HepG2 (cell line): ENCODE measurements at regions not wholly inside any gene's neighbourhood (a gene's known extent, or its start where the extent isn't known, plus 50 kb on each side); places are given as distances from the start of the nearest gene placed in this dataset.

Source experiments
- ATAC-seq: fragments of 200-7000 bp; cut with Tn5 transposase; 3 replicates; pipeline ENCODE4 v1.9.1; 2020; ENCODE audit warnings: mild to moderate bottlenecking, moderate library complexity
- BruUV-seq: library from RNA; stranded (reverse); fragments of 400-500 nt; replicated peaks from 2 replicates; lab custom pipeline; 2021; lab: Mats Ljungman, UMichigan
- CTCF ChIA-PET: fragments of 300-600 bp; formaldehyde crosslinking; extraction: SDS; loops from one replicate; lab custom pipeline; 2021; ENCODE audit warnings: low total read pairs, inconsistent platforms, low intra/inter-chr PET ratio; lab: Yijun Ruan, JAX
- POLR2A ChIA-PET: fragments of 350-600 bp; sonication (Branson Sonifier 250); formaldehyde crosslinking; loops from one replicate; lab custom pipeline; 2020; ENCODE audit warnings: antibody characterized with exemption, inconsistent platforms; lab: Yijun Ruan, JAX
- DNase-seq: peaks from one replicate; pipeline ENCODE4 v3.0.0-alpha.2; 2015; ENCODE audit warnings: low spot score
- FAIRE-seq: peaks from 3 replicates; lab custom pipeline; 2011; peaks lifted over from hg19 to GRCh38; lab: Jason Lieb, UNC
- H2AFZ ChIP-seq: one replicate; pipeline ENCODE4 v1.6.1; 2011; ENCODE audit warnings: low read length, inconsistent platforms
- H3K27ac ChIP-seq: fragments of 300-600 bp; 3 replicates; pipeline ENCODE4 v1.8.0; 2011; ENCODE audit warnings: mixed run types, mild to moderate bottlenecking, mixed read lengths, low read length, inconsistent platforms; ENCODE audit not compliant: insufficient read depth; ENCODE audit errors: extremely low read length
- H3K27me3 ChIP-seq, 2 experiments: fragments of 200-600 bp in 1 of 2; 2 replicates in 1 of 2; 3 replicates in 1 of 2; pipeline versions ENCODE4 v1.6.0 to v1.8.0; 2011; ENCODE audit warnings: low read length in 2 of 2, mild to moderate bottlenecking in 2 of 2, moderate library complexity in 2 of 2, inconsistent platforms in 1 of 2; ENCODE audit not compliant: insufficient read depth in 2 of 2, control insufficient read depth in 1 of 2
- H3K36me3 ChIP-seq, 2 experiments: fragments of 200-600 bp in 1 of 2; replicated peaks in 1 of 2; 2 replicates in 1 of 2; 3 replicates in 1 of 2; pipeline versions ENCODE4 v1.5.1 to v1.8.0; 2011; ENCODE audit warnings: low read length in 2 of 2, inconsistent platforms in 1 of 2; ENCODE audit not compliant: insufficient read depth in 2 of 2, control insufficient read depth in 1 of 2
- H3K4me1 ChIP-seq: 2 replicates; pipeline ENCODE4 v1.5.1; 2012; ENCODE audit warnings: low read length, inconsistent platforms; ENCODE audit not compliant: insufficient read depth
- H3K4me2 ChIP-seq: 2 replicates; pipeline ENCODE4 v1.6.0; 2011; ENCODE audit warnings: low read depth, low read length, inconsistent platforms
- H3K4me3 ChIP-seq, 3 experiments: fragments of 200-600 bp in 1 of 3; sonication (generic), shearing (Covaris generic) in 1 of 3; replicated peaks in 1 of 3; 2 replicates each; pipeline ENCODE4 v1.5.1; 2011 to 2016; ENCODE audit warnings: low read length in 3 of 3, inconsistent platforms in 2 of 3, low read depth in 2 of 3, mild to moderate bottlenecking in 2 of 3, control low read depth in 1 of 3, mixed read lengths in 1 of 3; ENCODE audit not compliant: insufficient read depth in 1 of 3
- H3K79me2 ChIP-seq: one replicate; pipeline ENCODE4 v1.6.1; 2011; ENCODE audit warnings: low read length, inconsistent platforms; ENCODE audit not compliant: insufficient read depth
- H3K9ac ChIP-seq: 2 replicates; pipeline ENCODE4 v1.6.0; 2011; ENCODE audit warnings: mild to moderate bottlenecking, low read depth, low read length, inconsistent platforms; ENCODE audit not compliant: insufficient read depth
- H3K9me3 ChIP-seq: 2 replicates; pipeline ENCODE4 v1.5.1; 2012; ENCODE audit warnings: mild to moderate bottlenecking, low read length
- H4K20me1 ChIP-seq: 2 replicates; pipeline ENCODE4 v1.6.0; 2011; ENCODE audit warnings: inconsistent platforms, mild to moderate bottlenecking, low read length, moderate library complexity; ENCODE audit not compliant: insufficient read depth
- CAMTA2 ChIP-seq: sonication (generic); formaldehyde crosslinking; IDR thresholded peaks from 2 replicates; pipeline ENCODE4 v1.4.0; 2020; ENCODE audit warnings: mild to moderate bottlenecking, missing genetic modification reagents, borderline replicate concordance
- KDM5B ChIP-seq: sonication (generic); formaldehyde crosslinking; IDR thresholded peaks from 2 replicates; pipeline ENCODE4 v1.4.0; 2020; ENCODE audit warnings: missing genetic modification reagents, mild to moderate bottlenecking, borderline replicate concordance
- NCOA2 ChIP-seq: sonication (generic); formaldehyde crosslinking; IDR thresholded peaks from 2 replicates; pipeline ENCODE4 v1.8.0; 2022; ENCODE audit warnings: inconsistent platforms
- NKX3-1 ChIP-seq: sonication (generic); formaldehyde crosslinking; IDR thresholded peaks from 2 replicates; pipeline ENCODE4 v1.5.0; 2020; ENCODE audit warnings: missing genetic modification reagents
- RBM22 ChIP-seq: fragments of 200-400 bp; formaldehyde crosslinking; optimal IDR thresholded peaks from 2 replicates; pipeline ENCODE3; 2017; ENCODE audit warnings: mild to moderate bottlenecking, low read length, moderate library complexity
- THAP11 ChIP-seq: IDR thresholded peaks from 2 replicates; pipeline ENCODE4 v1.6.1; 2016; ENCODE audit warnings: missing biosample characterization, missing genetic modification reagents
- ZNF138 ChIP-seq: sonication (generic); formaldehyde crosslinking; IDR thresholded peaks from 2 replicates; pipeline ENCODE4 v1.5.0; 2020; ENCODE audit warnings: mild to moderate bottlenecking, low read depth, missing genetic modification reagents
- ZNF30 ChIP-seq: sonication (generic); formaldehyde crosslinking; IDR thresholded peaks from 2 replicates; pipeline ENCODE4 v1.5.0; 2020; ENCODE audit warnings: mild to moderate bottlenecking, missing genetic modification reagents
- WGBS: methylation state at CpG from one replicate; pipeline ENCODE4 v1.1.6; 2017; ENCODE audit warnings: low lambda C conversion rate; 5-methylcytosine and 5-hydroxymethylcytosine counted together
- in situ Hi-C: cut with HindIII; loops from 2 replicates; pipeline ENCODE4 v1.10.0; 2017; ENCODE audit warnings: low pct_unique_long_range_greater_than_20kb; ENCODE audit not compliant: extremely low pct_ligation_motif_present
- intact Hi-C: fragments of 100-400 bp; cut with micrococcal nuclease; formaldehyde crosslinking; loops from one replicate; pipeline ENCODE4 v1.10.0; 2022; ENCODE audit not compliant: unreplicated experiment
- TF ChIP-seq, protein P1 (sequence below): sonication (generic); formaldehyde crosslinking; IDR thresholded peaks from 2 replicates; pipeline ENCODE4 v1.9.0; 2022; ENCODE audit warnings: missing genetic modification reagents, mild to moderate bottlenecking, borderline replicate concordance

DNA sequence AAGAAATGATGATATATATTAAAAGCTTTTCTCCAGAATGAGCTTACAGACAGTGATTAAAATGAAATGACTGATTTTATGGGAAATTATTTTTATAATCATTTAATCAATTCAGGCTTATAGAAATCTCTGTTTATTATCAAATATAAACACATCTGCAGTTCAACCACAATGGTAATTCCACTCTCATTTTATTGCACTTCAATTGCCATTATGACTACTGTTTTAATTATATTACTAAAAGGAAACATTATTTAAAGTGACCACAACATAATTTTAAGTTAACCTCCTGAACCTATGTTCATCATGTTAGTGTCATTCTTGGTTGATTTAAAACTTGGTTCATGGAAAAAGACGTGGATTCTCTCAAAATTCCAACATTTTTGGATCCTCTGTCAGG is 536.3 kb downstream of the SLC6A15 start:
- WGBS: 3% methylated on average over 1 of the region's 1 CpG
- no TSS peak for BruUV-seq
- in situ Hi-C loops (no loop called here), intact Hi-C loops (no loop called here)
- no peak overlapping the region for H3K4me2 ChIP-seq
- ATAC-seq (no peak), FAIRE-seq (no peak), DNase-seq (no peak)
- H4K20me1 ChIP-seq: no peaks in the 10 kb centered on the region
- H3K27ac ChIP-seq: no peak overlapping the region
- H2AFZ ChIP-seq: no peak overlapping the region
- no peak overlapping the region for H3K4me3 ChIP-seq
- H3K9me3 ChIP-seq: no peaks in the 10 kb centered on the region
- H3K27me3 ChIP-seq: no peaks in the 10 kb centered on the region
- H3K9ac ChIP-seq: no peak overlapping the region
- H3K79me2 ChIP-seq: no peaks in the 10 kb centered on the region
- ChIA-PET CTCF (no interaction called here), POLR2A (no interaction called here)
- no peaks in the 10 kb centered on the region for H3K36me3 ChIP-seq
- no peak for TF ChIP-seq THAP11 (CRISPR knock-in tag)
- TF ChIP-seq NKX3-1 (CRISPR knock-in tag): no peak
- TF ChIP-seq NCOA2: no peak
- no peak for TF ChIP-seq ZNF138 (CRISPR knock-in tag)
- TF ChIP-seq ZNF30 (CRISPR knock-in tag): no peak
- no peak for TF ChIP-seq KDM5B
- TF ChIP-seq CAMTA2 (CRISPR knock-in tag): no peak
- TF ChIP-seq RBM22: no peak
- TF ChIP-seq, protein P1, sequence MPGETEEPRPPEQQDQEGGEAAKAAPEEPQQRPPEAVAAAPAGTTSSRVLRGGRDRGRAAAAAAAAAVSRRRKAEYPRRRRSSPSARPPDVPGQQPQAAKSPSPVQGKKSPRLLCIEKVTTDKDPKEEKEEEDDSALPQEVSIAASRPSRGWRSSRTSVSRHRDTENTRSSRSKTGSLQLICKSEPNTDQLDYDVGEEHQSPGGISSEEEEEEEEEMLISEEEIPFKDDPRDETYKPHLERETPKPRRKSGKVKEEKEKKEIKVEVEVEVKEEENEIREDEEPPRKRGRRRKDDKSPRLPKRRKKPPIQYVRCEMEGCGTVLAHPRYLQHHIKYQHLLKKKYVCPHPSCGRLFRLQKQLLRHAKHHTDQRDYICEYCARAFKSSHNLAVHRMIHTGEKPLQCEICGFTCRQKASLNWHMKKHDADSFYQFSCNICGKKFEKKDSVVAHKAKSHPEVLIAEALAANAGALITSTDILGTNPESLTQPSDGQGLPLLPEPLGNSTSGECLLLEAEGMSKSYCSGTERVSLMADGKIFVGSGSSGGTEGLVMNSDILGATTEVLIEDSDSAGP (CRISPR knock-in tag): no peak
- H3K4me1 ChIP-seq: no peaks in the 10 kb centered on the region
